C4-2B (cell line): ENCODE measurements at regions not wholly inside any gene's neighbourhood (a gene's known extent, or its start where the extent isn't known, plus 50 kb on each side); places are given as distances from the start of the nearest gene placed in this dataset.

ENCODE experiments used
- CTCF ChIP-seq: fragments of 450-650 bp; conservative IDR thresholded peaks from 2 replicates; pipeline ENCODE4 v1.5.1; 2017; ENCODE audit warnings: mild to moderate bottlenecking
- ZFX ChIP-seq: fragments of 450-650 bp; IDR thresholded peaks from 2 replicates; pipeline ENCODE4 v1.6.1; 2017

- no peak for TF ChIP-seq CTCF
- TF ChIP-seq ZFX, result no peak
Measured at GRCh38 chr22:22123118-22123959, 121.2 kb upstream of the VPREB1 start.
